Spinal cord (tissue), 9 donors: ENCODE measurements at regions not wholly inside any gene's neighbourhood (a gene's known extent, or its start where the extent isn't known, plus 50 kb on each side); places are given as distances from the start of the nearest gene placed in this dataset.
"Not testable (repeated sequence)": the region's sequence is repeated elsewhere in the genome, so short reads cannot be mapped to it uniquely, and the experiment has no call there.

Experiments used
- DNase-seq, 6 donors: peaks; one replicate each; pipeline versions ENCODE4 v3.0.0 to v3.0.0-alpha.2; 2013 to 2015; ENCODE audit warnings: low spot score in 6 of 6, low read depth in 4 of 6
- H3K27ac ChIP-seq: one replicate; pipeline ENCODE4 v1.5.1; 2013; ENCODE audit warnings: low read depth, low read length, control low read depth
- H3K27me3 ChIP-seq: one replicate; pipeline ENCODE4 v1.6.1; 2013; ENCODE audit warnings: low read length; ENCODE audit not compliant: control insufficient read depth, insufficient read depth
- H3K36me3 ChIP-seq: one replicate; pipeline ENCODE4 v1.6.1; 2013; ENCODE audit warnings: low read length; ENCODE audit not compliant: control insufficient read depth, insufficient read depth
- H3K4me1 ChIP-seq: one replicate; pipeline ENCODE4 v1.6.1; 2013; ENCODE audit warnings: low read length; ENCODE audit not compliant: control insufficient read depth, insufficient read depth
- H3K4me3 ChIP-seq: one replicate; pipeline ENCODE4 v1.5.1; 2013; ENCODE audit warnings: low read depth, low read length, control low read depth
- H3K9me3 ChIP-seq: one replicate; pipeline ENCODE4 v1.6.1; 2013; ENCODE audit warnings: low read length; ENCODE audit not compliant: control insufficient read depth, insufficient read depth
- WGBS: methylation state at CpG from one replicate; pipeline ENCODE4 v1.1.5; 2013; ENCODE audit warnings: missing lambda C conversion rate; ENCODE audit not compliant: insufficient coverage; 5-methylcytosine and 5-hydroxymethylcytosine counted together
- donor health status: healthy.

GRCh38 chr11:14573539-14574057 lies 53.4 kb upstream of the PSMA1 start:
- not testable (repeated sequence) for H3K27me3 ChIP-seq, DNase-seq, H3K9me3 ChIP-seq, H3K36me3 ChIP-seq, H3K4me3 ChIP-seq, H3K4me1 ChIP-seq, H3K27ac ChIP-seq
- 100% methylated on average over 1 of the region's 3 CpGs for WGBS

GRCh38 chr11:14577292-14577691 lies 57.1 kb upstream of the PSMA1 start:
- Histone ChIP-seq H3K27ac (no peak overlapping the region), H3K27me3 (no peaks in the 10 kb centered on the region), H3K36me3 (no peaks in the 10 kb centered on the region), H3K9me3 (no peaks in the 10 kb centered on the region), H3K4me1 (no peaks in the 10 kb centered on the region), H3K4me3 (no peak overlapping the region)
- DNase-seq: no peak
- 83% methylated on average over 1 of the region's 1 CpG for WGBS

GRCh38 chr11:14577835-14578529 lies 57.8 kb upstream of the PSMA1 start:
- Histone ChIP-seq H3K4me3 (no peak overlapping the region), H3K27me3 (no peaks in the 10 kb centered on the region), H3K36me3 (no peaks in the 10 kb centered on the region), H3K4me1 (no peaks in the 10 kb centered on the region), H3K9me3 (no peaks in the 10 kb centered on the region), H3K27ac (no peak overlapping the region)
- WGBS: 100% methylated on average over 1 of the region's 4 CpGs
- DNase-seq: no peak

GRCh38 chr11:14578541-14578956 lies 58.4 kb upstream of the PSMA1 start:
- 41% methylated on average over 2 of the region's 3 CpGs for WGBS
- no peaks in the 10 kb centered on the region for H3K36me3 ChIP-seq
- H3K9me3 ChIP-seq: no peaks in the 10 kb centered on the region
- no peak overlapping the region for H3K27ac ChIP-seq
- DNase-seq: peak in 2 of 6 donors; percentile 17 to 27
- no peaks in the 10 kb centered on the region for H3K27me3 ChIP-seq
- no peak overlapping the region for H3K4me3 ChIP-seq
- H3K4me1 ChIP-seq: no peaks in the 10 kb centered on the region

DNA sequence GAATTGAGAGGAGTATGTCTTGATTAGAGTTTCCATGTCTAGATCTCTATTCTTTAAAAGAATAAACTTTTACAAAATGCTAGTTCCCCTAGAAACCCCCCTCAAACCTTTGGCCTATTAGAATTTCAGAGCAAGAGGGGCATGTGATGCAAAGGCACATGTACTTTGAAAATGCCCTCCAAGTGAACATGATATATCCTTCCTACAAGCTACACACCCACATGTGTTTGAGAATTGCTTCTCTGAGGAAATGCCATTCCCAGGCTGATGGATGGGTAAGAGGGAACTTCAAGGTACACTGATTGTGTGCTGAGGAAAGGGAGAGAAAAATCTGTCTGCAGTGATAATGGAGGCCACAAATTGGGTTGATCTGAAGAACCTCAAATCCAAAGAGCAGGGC lies 59.5 kb upstream of the PSMA1 start:
- Histone ChIP-seq H3K36me3 (no peaks in the 10 kb centered on the region), H3K27me3 (no peaks in the 10 kb centered on the region), H3K9me3 (no peaks in the 10 kb centered on the region), H3K27ac (no peak overlapping the region), H3K4me3 (no peak overlapping the region), H3K4me1 (no peaks in the 10 kb centered on the region)
- no peak for DNase-seq

DNA sequence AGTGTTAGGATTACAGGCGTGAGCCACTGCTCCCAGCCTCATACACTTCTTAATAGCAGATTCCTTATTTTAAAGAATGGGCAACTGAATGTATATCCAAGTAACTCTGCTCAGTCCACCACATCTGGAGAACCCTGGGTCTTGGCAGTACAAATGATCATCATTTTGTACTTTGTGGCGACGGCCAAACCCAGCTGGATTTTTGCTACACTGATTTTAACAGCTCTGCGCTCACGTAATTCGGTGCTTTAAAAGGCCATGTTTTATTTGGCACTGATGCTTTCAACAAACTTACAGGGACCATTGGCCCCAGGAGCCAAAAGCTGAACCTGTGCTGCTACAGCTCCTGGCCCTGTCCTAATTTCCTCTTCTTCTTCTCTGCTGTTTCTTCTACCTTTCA lies 60.8 kb upstream of the PDE3B start:
- 70% methylated on average over 5 of the region's 6 CpGs for WGBS
- no peak overlapping the region for H3K4me3 ChIP-seq
- H3K4me1 ChIP-seq: peaks cover 2% of the 10 kb centered on the region

GRCh38 chr11:14583252-14584034 lies 60.2 kb upstream of the PDE3B start:
- DNase-seq: peak in 2 of 6 donors; percentile 6 to 72
- H3K36me3 ChIP-seq: no peaks in the 10 kb centered on the region
- 62% methylated on average over 6 of the region's 8 CpGs for WGBS
- H3K27me3 ChIP-seq: no peaks in the 10 kb centered on the region
- H3K4me3 ChIP-seq: no peak overlapping the region
- H3K27ac ChIP-seq: no peak overlapping the region
- H3K9me3 ChIP-seq: no peaks in the 10 kb centered on the region
- H3K4me1 ChIP-seq: peaks cover 2% of the 10 kb centered on the region

More for the DNA sequence above, 60.8 kb upstream of the PDE3B start:
- Histone ChIP-seq H3K36me3 (no peaks in the 10 kb centered on the region), H3K27me3 (no peaks in the 10 kb centered on the region), H3K9me3 (no peaks in the 10 kb centered on the region), H3K27ac (no peak overlapping the region)
- peak in 2 of 6 donors; percentile 10 to 28 for DNase-seq

GRCh38 chr11:14584035-14584363 lies 59.6 kb upstream of the PDE3B start:
- no peak for DNase-seq
- Histone ChIP-seq H3K36me3 (no peaks in the 10 kb centered on the region), H3K9me3 (no peaks in the 10 kb centered on the region), H3K4me3 (no peak overlapping the region), H3K27ac (no peak overlapping the region), H3K4me1 (peaks cover 2% of the 10 kb centered on the region), H3K27me3 (no peaks in the 10 kb centered on the region)
- WGBS: no CpG with 5 or more reads among the region's 3 CpGs

DNA sequence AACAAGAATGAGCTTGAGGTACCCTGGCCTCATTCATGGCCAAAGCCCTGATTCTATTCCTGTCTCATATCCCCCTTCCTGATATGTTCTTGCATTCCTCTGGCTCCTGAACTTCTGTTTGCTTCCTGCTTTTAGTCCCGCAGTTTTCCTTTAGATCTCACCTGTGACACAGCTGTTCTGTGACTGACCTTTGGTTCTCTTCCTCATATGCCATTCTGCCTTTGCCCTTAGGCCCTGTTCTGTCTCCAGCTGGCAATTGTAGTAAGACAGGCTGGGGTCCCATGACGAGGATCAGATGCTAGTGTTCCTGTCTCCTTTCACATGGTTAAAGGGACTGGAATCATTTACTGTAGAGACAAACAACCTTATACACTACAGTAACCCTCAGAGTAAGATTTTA lies 59.0 kb upstream of the PDE3B start:
- WGBS: 86% methylated on average over 1 of the region's 2 CpGs
- Histone ChIP-seq H3K4me3 (no peak overlapping the region), H3K27me3 (no peaks in the 10 kb centered on the region), H3K9me3 (no peaks in the 10 kb centered on the region), H3K27ac (no peak overlapping the region), H3K36me3 (no peaks in the 10 kb centered on the region), H3K4me1 (peaks cover 2% of the 10 kb centered on the region)
- no peak for DNase-seq

DNA sequence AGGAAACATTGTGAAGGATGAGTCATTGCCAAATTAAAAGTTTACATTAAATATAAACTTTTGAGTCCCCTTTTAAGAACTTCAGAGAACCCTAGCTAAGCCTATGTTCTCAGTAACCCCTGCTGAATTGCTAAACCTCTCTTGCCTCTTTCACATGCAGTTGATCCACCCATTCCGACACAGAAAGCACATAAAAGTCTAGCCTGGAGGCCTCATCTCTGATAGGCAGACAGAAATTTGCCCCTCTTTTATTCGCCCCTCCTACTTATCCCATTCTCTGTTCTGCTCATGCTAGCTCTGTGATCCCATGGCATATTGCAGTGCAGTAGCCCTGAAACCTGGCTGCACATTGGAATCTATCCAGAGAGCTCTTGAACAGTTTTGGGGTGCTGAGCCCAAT lies 58.2 kb upstream of the PDE3B start:
- no peaks in the 10 kb centered on the region for H3K27me3 ChIP-seq
- H3K4me3 ChIP-seq: no peak overlapping the region
- peaks cover 2% of the 10 kb centered on the region for H3K4me1 ChIP-seq
- DNase-seq: no peak
- no peak overlapping the region for H3K27ac ChIP-seq
- WGBS: 74% methylated on average over 2 of the region's 2 CpGs
- H3K9me3 ChIP-seq: no peaks in the 10 kb centered on the region
- H3K36me3 ChIP-seq: no peaks in the 10 kb centered on the region
